Esophagus (tissue), 2 donors: ENCODE measurements at regions not wholly inside any gene's neighbourhood (a gene's known extent, or its start where the extent isn't known, plus 50 kb on each side); places are given as distances from the start of the nearest gene placed in this dataset.

Experiments used
- H3K27ac ChIP-seq, 2 donors: one replicate each; pipeline ENCODE4 v1.5.1; 2013; ENCODE audit warnings: low read depth in 2 of 2, mild to moderate bottlenecking in 2 of 2, inconsistent platforms in 1 of 2, low read length in 1 of 2, moderate library complexity in 1 of 2
- H3K27me3 ChIP-seq, 2 donors: one replicate each; pipeline ENCODE4 v1.6.1; 2013; ENCODE audit warnings: low read length in 2 of 2, control low read depth in 1 of 2, mild to moderate bottlenecking in 1 of 2; ENCODE audit not compliant: insufficient read depth in 2 of 2, control insufficient read depth in 1 of 2
- H3K36me3 ChIP-seq, 2 donors: one replicate each; pipeline ENCODE4 v1.6.1; 2013; ENCODE audit warnings: low read length in 1 of 2; ENCODE audit not compliant: control insufficient read depth in 2 of 2, insufficient read depth in 2 of 2
- H3K4me1 ChIP-seq, 2 donors: one replicate each; pipeline ENCODE4 v1.6.1; 2013; ENCODE audit warnings: low read length in 1 of 2; ENCODE audit not compliant: control insufficient read depth in 2 of 2, insufficient read depth in 2 of 2
- H3K4me3 ChIP-seq, 2 donors: one replicate each; pipeline ENCODE4 v1.5.1; 2013; ENCODE audit warnings: low read length in 2 of 2, mild to moderate bottlenecking in 2 of 2, low read depth in 1 of 2, moderate library complexity in 1 of 2
- H3K9me3 ChIP-seq, 2 donors: one replicate each; pipeline ENCODE4 v1.6.1; 2013; ENCODE audit warnings: mild to moderate bottlenecking in 2 of 2, low read depth in 1 of 2, low read length in 1 of 2, moderate library complexity in 1 of 2; ENCODE audit not compliant: control insufficient read depth in 2 of 2, insufficient read depth in 1 of 2
- WGBS, 2 donors: extraction: QIAGEN DNeasy Blood & Tissue Kit; methylation state at CpG; one replicate each; pipeline ENCODE4 v1.1.7; 2013; 5-methylcytosine and 5-hydroxymethylcytosine counted together
- donor health status: healthy with polysubstance abuse.
- donor health status: Bipolar disorder and iron deficiency.

DNA sequence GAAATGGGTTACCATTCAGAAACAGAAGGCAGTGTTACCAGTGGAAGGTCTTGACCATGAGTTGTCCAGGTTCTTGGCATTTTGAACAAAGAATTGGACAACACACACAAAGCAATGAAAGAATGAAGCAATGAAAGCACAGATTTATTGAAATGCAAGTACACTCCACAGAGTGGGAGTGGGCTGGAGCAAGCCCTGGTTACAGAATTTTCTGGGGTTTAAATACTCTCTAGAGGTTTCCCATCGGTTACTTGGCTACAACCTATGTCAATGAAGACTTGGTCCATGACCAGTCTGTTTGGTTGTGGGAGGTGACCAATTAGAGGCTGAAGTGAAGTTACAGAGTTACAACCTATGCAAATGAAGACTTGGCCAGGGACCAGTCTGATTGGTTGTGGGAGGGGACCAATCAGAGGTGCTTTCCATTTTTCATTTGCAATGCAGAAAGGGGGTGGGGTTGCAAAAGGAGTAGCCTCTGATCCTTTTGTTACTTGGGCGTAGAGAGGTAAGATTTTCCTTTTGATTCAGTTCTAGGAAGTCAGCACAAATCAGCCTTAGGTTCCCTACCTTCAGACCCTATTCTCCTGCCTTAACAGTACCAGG lies 71.7 kb upstream of the SPRY4 start:
- no peaks in the 10 kb centered on the region for H3K36me3 ChIP-seq
- no peaks in the 10 kb centered on the region for H3K27me3 ChIP-seq
- H3K27ac ChIP-seq, result no peak overlapping the region
- H3K4me1 ChIP-seq, result no peaks in the 10 kb centered on the region
- no peaks in the 10 kb centered on the region for H3K9me3 ChIP-seq
- 78 to 87% methylated on average over 2 of the region's 2 CpGs for WGBS, 2 donors
- H3K4me3 ChIP-seq, result no peak overlapping the region

GRCh38 chr5:142395334-142395733 lies 70.5 kb upstream of the SPRY4 start:
- H3K27ac ChIP-seq, result no peak overlapping the region
- H3K27me3 ChIP-seq, result no peaks in the 10 kb centered on the region
- H3K4me3 ChIP-seq, result no peak overlapping the region
- WGBS, 2 donors, result 69 to 83% methylated on average over 4 of the region's 4 CpGs
- no peaks in the 10 kb centered on the region for H3K4me1 ChIP-seq
- H3K36me3 ChIP-seq, result no peaks in the 10 kb centered on the region
- H3K9me3 ChIP-seq, result no peaks in the 10 kb centered on the region

DNA sequence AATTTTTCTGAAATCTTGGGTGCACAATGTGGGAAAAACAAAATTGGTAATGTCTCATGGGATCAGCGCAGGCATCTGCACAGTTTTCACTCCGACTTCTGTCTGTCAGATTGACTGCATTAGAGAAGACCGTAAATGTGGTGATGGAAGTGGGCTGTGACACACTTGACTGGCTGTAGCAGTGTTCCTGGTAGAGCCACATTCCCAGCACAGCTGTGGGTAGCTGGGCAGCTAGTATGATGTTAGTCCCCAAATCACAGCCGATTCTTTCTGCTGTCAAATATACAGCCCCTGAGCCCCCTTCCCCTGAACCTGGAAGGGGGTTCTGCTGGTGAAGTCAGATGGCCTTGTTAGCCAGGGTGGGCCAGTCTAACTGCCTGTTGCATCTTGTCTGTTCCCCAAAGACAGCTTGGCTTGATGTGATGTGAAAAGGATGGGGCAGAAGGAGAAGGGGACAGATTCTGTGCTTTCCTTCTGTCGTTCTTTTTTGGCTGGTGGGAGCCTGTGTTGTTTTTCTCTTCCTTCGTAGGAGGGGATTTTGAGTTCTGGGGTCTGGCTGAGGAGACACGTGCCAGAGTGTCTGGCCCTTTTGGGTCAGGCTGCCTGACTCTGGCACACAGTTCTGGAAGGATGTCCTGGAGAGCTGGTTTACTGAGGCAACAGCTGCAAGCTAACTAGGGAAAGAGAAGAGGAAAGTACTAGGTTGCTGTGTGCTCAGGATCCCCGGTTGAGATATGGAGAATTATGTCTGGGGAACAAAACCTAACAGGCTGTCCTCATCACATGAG lies 66.4 kb upstream of the SPRY4 start:
- H3K4me1 ChIP-seq, result no peaks in the 10 kb centered on the region
- 67 to 72% methylated on average over 8 of the region's 8 CpGs for WGBS, 2 donors
- H3K9me3 ChIP-seq, result no peaks in the 10 kb centered on the region
- H3K27me3 ChIP-seq, result no peaks in the 10 kb centered on the region
- H3K36me3 ChIP-seq, result no peaks in the 10 kb centered on the region
- H3K27ac ChIP-seq, result no peak overlapping the region
- H3K4me3 ChIP-seq, result no peak overlapping the region

DNA sequence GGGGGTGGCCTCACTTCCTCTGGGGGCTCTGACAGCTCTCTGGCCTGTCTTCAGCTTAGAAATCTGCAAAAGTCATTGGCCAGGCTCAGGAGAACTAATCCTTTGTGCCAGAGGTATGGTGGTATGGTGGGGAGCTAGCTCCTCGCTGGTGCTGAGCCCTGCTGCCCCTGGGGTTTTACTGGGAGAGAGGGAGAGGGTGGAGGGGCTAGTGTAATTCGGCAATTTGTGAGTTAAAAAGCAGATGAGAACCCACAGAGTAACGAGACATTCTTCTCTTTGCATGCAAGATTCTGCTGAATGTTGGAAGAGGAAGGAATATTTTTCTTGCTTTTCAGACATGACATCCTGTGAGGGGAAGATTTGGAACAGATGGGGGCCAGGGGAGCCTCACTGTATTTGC lies 65.5 kb upstream of the SPRY4 start:
- H3K4me3 ChIP-seq, result no peak overlapping the region
- no peaks in the 10 kb centered on the region for H3K4me1 ChIP-seq
- no peak overlapping the region for H3K27ac ChIP-seq
- H3K9me3 ChIP-seq, result no peaks in the 10 kb centered on the region
- WGBS, 2 donors, result 23 to 28% methylated on average over 3 of the region's 3 CpGs
- no peaks in the 10 kb centered on the region for H3K36me3 ChIP-seq
- no peaks in the 10 kb centered on the region for H3K27me3 ChIP-seq

GRCh38 chr5:142388696-142389095 lies 63.9 kb upstream of the SPRY4 start:
- H3K4me1 ChIP-seq, result no peaks in the 10 kb centered on the region
- 71 to 76% methylated on average over 1 of the region's 1 CpG for WGBS, 2 donors
- no peaks in the 10 kb centered on the region for H3K36me3 ChIP-seq
- H3K27me3 ChIP-seq, result no peaks in the 10 kb centered on the region
- H3K9me3 ChIP-seq, result no peaks in the 10 kb centered on the region
- no peak overlapping the region for H3K4me3 ChIP-seq
- H3K27ac ChIP-seq, result no peak overlapping the region

DNA sequence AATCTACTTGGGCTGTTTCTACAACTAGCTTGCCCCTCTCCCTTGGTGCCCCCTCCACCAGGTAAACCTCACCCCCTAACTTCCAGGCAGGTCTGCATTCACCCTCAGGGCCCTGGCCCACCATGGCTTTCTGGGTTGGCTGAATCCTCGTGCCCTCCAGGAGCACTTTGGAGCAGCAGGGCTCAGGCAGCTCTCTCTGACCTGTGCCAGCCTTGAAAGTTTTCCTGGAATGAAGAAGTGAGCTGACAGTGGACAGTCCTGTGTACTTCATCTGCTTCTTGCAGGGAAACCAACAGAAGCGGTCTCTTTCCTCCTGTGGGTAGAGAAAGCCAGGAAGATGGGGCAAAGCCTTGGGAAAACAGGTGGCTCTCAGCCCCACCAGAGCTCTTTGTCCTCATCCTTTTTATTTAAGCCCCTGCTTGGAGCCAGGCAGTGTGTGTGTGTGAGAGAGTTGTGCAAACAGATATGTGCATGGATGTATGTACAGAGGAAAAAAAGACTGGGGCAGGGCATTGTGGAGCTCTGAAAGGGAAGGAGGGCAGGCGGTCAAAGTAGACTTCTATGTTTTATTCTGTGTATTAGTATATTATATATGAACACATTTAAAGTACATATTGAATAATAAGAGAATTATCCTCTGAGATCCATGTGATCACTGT lies 62.3 kb upstream of the SPRY4 start:
- Histone ChIP-seq H3K27ac (no peak overlapping the region), H3K4me3 (no peak overlapping the region), H3K27me3 (no peaks in the 10 kb centered on the region), H3K9me3 (no peaks in the 10 kb centered on the region), H3K36me3 (no peaks in the 10 kb centered on the region), H3K4me1 (no peaks in the 10 kb centered on the region)
- WGBS, 2 donors, result 79 to 92% methylated on average over 3 of the region's 3 CpGs

- 59 to 62% methylated on average over 8 of the region's 8 CpGs for WGBS, 2 donors
- Histone ChIP-seq H3K4me3 (no peak overlapping the region), H3K4me1 (no peaks in the 10 kb centered on the region), H3K9me3 (no peaks in the 10 kb centered on the region), H3K27me3 (no peaks in the 10 kb centered on the region), H3K36me3 (no peaks in the 10 kb centered on the region), H3K27ac (no peak overlapping the region)
Observed at GRCh38 chr5:142386137-142387023, 61.6 kb upstream of the SPRY4 start.

DNA sequence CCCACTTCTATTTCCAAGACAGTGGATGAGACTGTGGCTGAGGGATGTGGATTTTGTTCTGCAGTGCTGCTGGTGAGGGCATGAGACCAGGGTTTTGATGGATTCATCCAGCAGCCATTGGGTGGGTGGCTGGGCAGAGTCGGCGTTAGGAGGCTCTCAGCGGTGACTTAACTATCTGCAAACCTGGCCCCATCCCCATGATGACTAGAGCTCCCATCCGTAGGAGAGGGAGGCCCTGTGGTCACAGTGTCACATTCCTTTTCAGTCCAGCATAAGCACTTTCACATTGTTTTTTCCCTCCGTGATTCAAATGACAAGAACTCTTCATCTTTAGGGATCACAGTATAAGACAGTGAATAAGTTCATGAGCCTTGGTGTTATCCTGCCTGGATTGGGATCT lies 60.4 kb upstream of the SPRY4 start:
- Histone ChIP-seq H3K4me3 (no peak overlapping the region), H3K27me3 (no peaks in the 10 kb centered on the region), H3K36me3 (no peaks in the 10 kb centered on the region), H3K27ac (no peak overlapping the region), H3K9me3 (no peaks in the 10 kb centered on the region), H3K4me1 (no peaks in the 10 kb centered on the region)
- WGBS, 2 donors, result 70 to 88% methylated on average over 5 of the region's 5 CpGs

DNA sequence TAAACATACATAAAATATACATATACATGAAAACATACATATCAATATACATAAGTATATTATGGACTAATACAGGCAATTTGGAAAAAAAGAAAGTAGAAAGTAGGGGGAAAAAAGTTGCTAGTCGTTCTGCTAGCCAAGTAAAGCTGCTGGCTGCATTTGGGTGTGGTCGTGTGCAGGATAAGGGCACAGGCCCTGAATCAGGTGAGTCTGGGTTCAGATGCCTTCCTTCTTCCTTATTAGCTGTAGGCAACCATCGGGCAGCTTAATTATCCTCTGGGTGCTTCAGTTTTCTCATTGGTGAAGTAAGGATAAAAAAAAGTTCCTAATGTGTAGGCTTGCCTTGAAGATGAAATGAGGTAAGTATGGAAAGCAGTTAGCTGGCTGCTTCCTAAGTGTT lies 59.2 kb upstream of the SPRY4 start:
- 51 to 57% methylated on average over 3 of the region's 3 CpGs for WGBS, 2 donors
- Histone ChIP-seq H3K4me3 (no peak overlapping the region), H3K27ac (no peak overlapping the region), H3K4me1 (no peaks in the 10 kb centered on the region), H3K27me3 (no peaks in the 10 kb centered on the region), H3K9me3 (no peaks in the 10 kb centered on the region), H3K36me3 (no peaks in the 10 kb centered on the region)
